Myocyte (in vitro differentiated cells): ENCODE measurements at regions not wholly inside any gene's neighbourhood (a gene's known extent, or its start where the extent isn't known, plus 50 kb on each side); places are given as distances from the start of the nearest gene placed in this dataset.
A peak's percentile ranks its signal among the peaks of the same experiment; 100 is the strongest.

ENCODE experiments used
- DNase-seq: peaks from one replicate; pipeline ENCODE4 v3.0.0-alpha.2; 2012; ENCODE audit warnings: low read depth

DNA sequence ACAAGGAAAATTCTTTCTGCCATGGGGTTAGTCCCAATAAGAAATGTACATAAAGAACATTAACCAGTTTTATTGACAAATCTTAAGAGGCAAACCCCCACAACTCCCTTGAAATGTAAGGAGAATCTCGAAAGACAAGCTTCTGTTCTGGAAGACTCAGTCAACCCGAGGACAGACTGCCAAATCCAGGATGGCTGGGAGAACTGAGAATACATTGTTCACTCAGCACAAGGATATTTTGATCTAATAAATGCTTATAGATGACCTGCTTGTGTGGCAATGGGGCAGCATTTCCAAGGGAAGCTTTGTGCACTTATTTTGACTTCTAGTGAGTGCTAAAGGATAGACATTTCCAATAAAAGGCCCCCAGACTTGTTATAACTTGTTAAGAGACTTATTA lies 280.4 kb downstream of the DHX15 start:
- no peak for DNase-seq

DNA sequence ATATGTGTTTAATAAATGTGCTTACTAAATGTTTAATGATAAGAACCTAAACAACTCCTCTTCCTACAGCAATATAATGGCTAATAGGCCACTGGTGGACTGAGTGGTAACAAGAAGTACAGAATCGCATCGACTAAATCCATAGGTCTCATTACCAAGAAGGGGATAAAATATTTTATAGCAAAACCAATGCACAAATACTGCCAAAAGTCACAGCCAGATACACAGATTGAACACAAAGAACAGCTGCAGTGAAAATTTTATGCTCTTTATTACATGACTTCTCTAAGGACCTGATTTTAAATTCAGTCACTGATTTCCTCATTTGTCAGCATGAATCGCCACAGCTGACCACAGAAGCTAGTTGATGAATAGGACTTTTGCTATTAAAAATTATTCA lies 285.4 kb downstream of the DHX15 start:
- DNase-seq: no peak

DNA sequence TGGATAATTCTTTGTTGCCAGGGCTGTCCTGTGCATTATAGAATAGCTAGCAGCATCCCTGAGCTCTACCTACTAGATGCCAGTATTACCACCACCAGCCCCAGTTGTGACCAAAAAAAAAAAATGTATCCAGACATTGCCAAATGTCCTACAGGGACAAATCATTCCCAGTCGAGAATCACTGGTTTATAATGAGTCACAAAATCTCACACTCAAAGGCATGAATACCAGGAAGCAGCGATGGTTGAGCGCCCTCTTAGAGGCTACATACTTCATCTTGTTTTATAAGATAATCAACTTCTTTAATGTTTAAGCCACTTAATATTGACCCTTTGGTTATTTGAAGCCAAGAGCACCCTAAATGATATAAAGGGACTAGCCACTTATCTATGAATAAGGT lies 297.3 kb downstream of the DHX15 start:
- no peak for DNase-seq

DNA sequence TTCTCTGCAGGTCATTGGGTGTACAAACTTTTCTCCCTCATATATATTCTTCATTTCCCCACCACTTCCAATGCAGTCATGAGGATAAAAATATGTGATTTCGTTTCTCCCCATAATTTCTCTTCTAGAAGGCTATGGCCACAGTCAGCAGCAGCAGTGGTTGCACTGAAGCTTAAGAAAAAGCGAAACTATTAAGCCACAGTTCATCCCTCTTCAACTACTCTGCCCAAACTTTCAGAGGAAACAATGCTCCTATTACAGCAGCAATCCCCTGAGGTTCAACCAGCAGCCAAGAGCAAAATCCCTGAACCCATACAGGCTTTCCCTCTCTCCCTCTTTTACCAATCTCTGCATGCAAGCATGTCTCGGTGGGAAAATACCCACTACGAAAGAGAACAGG lies 298.6 kb downstream of the DHX15 start:
- no peak for DNase-seq

DNA sequence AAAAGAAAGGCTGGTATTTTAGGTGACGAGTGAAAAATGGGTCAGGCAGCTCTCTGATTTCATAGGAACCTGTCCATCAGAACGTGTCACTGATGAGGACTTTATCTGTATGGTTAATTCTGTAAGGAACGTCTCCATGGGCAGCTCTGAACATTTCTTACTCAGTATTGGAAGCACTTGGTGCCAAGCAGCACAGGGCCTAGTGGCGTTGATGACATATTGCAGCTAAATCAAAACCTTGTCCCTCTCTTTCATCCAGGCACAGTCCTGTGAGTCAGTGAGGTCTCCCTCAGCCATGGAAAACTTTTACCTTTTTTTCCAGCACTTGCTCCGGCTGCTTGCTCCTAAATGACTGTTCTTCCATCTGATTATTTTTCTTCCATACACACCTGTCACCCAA lies 301.9 kb downstream of the DHX15 start:
- DNase-seq: no peak

DNA sequence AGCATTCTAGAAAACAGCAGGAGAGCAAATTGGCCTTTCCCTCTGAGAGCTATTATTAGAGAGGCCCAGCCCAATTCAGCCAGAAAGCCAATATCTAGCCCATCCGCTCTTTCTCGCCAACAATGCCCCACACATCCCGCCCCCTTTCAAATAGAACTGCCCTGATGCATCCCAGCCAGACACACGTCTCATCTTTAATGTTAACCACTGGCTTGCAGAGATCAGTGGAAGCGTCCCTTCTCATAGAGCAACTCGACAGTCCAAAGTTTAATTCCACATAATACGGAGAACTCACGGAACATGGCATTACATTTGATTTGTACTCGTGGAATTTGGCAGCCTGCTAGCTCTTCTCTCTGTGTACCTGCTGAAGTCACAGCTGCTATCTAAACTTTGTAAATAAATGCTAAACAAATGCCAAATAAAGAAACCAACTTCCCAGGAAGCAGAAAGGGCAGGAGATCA lies 304.4 kb downstream of the DHX15 start:
- DNase-seq: no peak

DNA sequence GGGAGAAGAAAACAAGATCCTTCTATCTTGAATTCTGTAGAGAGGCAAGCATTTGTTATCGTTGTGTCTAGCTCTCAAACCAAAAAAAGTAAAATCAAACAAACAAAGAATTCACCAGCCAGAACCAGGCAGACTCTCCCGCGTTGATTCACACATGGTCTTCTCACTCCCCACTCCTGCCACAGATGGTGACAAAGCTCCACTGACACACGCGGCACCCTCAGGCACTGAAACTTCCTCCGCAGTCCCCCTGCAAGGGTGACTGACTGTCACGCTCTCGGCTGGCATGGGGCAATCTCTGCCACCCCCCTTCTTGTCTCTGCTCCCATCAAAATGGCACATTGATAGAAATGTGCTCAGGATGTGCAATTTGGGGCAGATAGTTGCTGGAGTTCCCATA lies 304.9 kb downstream of the DHX15 start:
- DNase-seq: no peak

DNA sequence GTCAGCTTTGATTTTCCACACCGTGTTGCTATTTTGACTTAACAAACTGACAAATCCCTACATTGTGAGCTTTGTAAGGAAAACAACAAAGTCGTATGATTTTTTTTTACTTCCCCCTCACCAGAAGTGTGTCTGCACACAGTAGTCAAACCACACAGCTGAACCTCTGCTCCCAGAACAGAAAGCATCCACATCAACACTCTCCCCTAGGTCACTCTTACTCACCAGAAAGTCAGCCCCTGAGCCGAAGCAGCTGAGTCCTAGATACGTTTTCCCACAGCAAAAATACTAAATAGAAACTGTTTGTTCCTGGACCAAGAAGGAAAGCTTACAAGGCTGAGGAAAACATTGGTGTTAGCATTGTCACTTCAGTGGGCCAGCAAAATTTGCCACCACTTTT lies 305.7 kb downstream of the DHX15 start:
- peak; percentile 43 for DNase-seq

DNA sequence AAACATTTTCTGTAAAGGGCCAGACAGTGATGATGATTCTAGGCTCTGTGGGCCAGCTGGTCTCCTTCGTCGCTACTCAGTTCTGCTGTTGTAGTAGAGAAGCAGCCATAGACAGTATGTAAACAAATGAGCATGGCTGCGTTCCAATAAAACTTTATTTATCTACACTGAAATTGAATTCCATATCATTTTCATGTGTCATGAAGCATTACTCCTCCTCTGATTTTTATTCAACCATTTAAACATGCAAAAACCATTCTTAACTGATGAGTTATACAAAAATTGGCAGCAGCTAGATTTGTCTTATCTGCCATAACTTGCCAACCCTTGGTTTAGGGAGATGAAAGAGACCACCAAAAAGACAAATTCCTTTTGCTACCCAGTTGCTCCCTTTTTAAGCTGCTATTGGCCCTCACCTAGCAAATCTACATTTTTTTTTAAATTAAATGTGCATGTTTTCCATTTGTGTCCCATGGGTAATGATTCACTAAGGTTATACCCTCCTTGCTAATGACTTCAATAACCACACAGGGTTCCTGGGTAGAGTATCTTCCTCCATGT lies 309.9 kb downstream of the DHX15 start:
- no peak for DNase-seq

DNA sequence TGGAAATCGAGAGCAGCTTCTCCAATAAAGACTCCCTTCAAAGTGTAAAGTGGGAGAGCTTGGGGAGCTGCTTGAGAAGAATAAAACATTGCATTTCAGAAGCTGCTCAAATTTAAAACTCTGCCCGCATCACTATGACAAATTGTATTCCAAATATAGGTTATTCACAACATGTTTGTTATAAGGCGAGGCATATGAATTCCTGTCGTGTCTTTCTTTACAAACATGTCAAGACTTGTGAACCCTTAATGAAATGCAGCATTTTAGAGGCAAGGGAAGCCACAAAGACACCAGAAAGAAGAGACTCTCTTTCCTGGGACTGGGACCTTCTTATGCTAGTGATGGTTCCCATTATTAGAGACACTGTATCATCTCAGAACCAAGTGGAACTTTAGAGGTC lies 311.2 kb downstream of the DHX15 start:
- no peak for DNase-seq

DNA sequence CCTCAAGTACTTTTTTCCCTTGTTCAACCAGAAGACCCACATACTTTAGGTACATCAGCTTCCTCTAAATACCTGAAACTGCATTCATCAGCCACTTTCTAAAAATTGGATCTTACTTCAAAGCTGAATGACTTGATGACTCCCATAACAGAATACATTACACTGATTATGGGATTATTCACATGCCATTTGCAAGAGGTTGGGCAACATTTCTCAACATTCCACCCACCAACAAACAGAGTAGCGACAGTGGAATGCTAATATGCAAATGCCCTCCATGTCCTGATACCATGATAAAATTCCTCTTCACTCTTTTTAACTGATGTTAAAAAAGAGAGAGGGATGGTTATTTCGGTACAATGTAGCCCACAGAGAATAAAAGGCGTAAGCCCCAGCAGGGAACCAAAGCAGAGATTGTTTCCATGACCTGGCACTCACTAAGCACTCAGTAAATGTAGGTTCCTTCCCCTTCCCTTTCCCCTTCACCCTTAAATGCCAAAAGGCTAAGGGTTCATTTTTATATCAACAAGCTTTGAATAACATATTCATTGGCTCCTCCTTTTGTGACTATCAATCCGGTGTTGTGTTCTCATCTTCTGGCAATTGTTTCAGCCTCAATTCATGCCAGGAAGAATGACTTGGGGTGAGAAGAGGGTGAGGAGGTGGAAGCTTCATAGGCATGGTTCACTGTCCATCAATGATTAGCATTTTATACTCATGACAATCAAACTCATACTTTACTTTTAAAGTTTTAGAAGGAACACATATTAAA lies 317.2 kb downstream of the DHX15 start:
- DNase-seq: no peak

DNA sequence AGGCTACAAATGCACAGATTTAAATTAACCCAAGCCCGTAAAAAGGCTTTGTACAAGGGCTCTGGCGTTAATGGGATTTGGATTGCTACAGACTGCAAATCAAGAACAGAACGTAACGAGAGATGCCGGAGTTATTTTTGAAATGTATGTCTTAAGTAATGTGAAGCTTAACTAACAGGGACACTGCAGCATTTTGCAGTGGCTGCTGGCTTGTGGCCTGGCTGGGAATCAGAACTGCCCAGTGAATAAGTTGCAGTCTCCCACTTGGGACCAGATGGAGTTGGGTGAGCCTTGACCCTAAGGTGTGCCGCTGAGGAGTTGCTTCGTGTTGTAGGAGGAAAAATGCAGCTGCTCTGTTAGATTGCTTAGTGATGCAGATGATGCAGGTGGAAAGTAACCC lies 318.4 kb downstream of the DHX15 start:
- no peak for DNase-seq

DNA sequence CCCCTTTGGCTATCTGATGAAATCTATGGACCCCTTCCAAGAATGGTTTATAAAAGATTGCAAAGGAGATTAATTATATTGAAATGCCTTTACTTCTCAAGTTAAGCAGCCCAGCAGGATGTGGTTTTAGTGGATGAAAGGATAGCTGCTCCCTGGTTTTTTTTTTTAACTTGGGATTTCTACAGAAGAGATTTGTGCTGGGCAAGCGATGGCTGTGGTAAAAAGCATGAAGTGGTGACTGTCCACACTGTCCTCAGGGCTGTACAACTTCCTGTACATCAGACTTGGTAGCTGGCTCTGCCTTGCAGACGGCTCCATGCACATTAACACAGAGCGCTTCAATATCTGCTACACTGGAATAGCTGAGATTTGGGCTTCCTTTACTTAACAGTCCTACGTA lies 321.7 kb downstream of the DHX15 start:
- DNase-seq: peak; percentile 32

DNA sequence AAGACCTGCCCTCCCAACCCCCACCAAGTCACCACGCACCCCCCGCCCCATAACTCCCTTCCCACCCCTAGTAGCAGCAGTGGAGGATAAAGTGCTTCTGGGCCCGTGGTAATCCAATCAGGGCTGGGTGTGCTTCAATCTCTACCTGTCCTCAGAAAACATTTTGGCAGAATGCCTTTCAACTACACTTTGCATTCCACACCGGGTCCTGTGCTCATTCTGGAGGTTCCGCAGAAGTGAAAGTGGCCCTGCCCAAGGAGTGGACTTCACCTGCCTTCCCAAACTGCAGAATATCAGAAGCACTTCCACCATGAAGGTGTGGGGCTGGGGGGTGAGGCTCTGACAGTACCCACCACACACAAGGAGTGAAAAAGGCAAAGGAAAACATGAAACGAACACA lies 322.3 kb downstream of the DHX15 start:
- no peak for DNase-seq

DNA sequence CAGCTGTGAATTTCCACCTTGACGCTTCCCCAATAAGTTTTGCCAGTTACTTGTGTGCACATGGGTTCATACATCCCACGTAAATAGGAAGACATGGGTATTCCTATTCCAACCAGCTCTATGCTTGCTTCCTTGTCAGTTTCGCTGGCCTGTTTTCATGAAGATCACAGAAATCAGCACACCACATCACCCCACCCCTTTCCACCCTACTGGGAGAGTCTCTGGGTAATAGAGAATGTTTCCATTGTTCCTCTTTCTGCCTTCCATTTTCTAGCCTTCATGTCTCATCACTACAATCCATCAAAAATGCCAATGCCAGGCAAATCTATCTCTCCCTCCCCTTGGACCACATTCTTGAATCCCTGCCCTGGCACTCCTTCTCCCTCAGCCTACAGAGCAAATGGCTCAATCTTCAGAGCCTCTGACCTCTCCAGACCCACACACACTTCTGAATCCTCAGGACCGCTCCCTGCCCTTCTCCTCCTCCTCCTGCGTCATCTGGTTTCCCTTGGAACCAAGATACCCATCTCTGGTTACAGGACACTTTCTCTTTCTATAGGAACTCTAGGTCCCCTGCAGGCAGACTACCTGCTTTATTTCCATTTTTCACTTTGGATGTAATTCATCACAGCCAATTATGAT lies 323.3 kb downstream of the DHX15 start:
- peak; percentile 39 for DNase-seq

DNA sequence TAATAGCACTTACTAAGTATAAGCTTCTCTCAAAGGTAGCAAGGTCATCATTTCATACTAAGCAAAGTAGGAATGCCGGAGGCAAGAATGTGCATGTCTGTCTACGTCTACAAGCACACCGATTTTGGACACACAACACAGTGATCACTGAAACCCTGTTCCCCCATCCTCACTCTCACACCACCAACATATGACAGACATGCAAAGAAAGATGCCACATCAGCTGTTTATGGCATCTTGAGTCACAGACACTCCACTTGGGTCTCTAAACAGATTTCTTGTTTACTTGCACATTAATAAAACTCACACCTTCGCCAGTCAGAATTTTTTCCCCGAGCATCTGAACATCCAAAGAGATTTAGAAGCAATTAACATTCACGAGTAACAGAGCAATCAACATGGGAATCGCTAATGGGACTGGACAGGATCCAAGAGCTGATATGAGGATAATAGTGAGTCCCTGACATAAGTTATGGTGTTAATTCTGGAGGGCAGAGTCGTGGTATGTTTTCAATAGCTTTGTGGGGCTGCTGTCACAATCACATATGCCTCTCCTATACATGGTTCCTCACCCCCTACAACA lies 324.1 kb downstream of the DHX15 start:
- DNase-seq: no peak

DNA sequence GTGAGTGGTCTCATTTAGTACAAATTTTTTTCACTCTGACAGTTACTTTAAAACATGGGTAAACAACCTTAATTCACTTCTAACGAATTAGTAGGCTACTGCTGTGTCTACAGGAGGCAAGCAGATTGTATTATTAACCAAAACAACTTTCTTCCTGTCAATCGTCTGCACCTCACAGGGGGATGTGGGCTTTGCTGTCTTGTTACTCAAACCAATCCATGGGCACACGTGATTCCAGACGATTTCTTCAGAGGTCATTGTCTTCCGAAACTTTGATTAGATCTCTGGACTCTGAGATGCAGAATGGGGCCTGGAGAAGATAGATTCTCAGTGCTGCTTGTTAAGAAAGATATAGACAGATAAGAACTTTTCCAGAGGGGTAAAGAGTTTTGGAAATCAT lies 327.8 kb downstream of the DHX15 start:
- no peak for DNase-seq

DNA sequence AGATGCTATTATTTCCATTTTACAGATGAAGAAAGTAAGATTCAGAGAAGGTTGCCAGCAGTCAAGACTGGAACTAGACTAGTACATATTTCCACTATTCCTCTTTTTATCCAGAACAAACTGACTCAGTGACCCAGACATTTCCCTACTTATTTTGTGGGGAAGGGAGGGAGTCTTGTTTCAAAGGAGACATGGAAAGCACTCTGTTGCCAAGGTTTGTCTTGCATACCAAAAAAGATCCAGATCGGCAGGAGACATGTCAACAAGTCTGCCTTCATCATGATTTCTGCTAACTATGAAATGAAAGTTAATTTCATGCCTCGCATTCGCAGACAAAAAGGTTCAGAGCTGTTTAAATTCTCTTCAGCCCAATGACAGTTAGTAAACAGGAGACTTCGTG lies 328.3 kb downstream of the DHX15 start:
- no peak for DNase-seq

DNA sequence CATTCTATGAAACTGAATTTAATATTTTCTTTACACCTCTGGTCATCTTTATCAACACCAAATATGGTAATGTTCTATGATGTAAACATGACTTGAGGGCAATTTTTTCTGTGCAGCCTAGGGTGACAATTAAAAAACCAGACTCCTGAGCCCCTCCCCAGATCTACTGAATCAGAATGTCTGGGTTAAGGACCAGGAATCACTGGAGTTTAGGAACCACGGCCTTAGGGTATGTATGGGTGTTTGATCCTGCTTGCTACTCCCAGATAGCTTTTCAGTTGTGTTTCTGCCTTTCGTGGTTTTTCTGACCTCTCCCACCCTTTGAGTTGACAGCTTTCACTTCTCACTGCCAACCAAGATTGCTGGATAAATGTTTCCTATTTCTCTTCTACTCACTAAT lies 332.2 kb downstream of the DHX15 start:
- DNase-seq: no peak

DNA sequence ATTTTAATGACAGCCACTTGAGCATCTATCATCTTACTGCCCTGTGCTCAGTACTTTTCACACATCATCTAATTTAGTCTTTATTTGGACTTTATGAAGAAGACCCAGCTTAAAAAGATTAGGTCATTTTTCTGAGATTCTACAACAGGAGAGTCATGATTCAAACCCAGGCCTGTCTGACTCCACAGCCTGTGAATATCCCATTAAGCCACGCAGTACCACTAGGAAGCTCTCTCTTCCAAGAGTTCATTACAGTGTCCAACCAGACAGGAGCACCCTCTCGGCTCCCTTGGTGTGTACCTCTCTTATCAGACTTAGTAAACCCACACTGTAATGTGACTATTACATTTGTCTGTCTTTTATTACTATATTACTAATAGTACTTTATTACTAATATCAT lies 332.8 kb downstream of the DHX15 start:
- no peak for DNase-seq

DNA sequence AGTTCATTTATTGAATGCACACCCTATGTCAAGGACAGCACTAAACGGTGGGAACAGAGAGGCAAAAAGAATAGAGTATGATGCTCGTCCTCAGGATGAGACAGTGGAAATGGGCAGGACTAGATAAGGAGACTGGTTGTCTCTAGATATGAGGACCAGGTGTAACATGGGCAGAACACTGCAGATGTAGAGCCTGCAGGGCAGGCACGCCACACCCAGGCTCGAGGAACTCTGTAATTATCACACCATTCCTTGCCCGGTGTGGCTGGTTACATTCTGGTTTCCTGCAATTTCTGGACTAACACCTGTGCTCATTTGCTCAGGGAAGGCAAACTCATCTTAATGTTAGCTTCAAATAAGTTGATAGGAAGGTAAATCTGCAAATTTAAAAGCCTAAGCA lies 334.4 kb downstream of the DHX15 start:
- DNase-seq: no peak
